Fibroblast of pulmonary artery (primary cell): ENCODE measurements at regions not wholly inside any gene's neighbourhood (a gene's known extent, or its start where the extent isn't known, plus 50 kb on each side); places are given as distances from the start of the nearest gene placed in this dataset.

Experiments used
- DNase-seq: peaks from one replicate; pipeline ENCODE4 v3.0.0-alpha.2; 2010; ENCODE audit warnings: low read depth
- H3K4me3 ChIP-seq: replicated peaks from 2 replicates; pipeline ENCODE4 v1.5.1; 2011; ENCODE audit warnings: low read depth, mild to moderate bottlenecking, control low read depth, low read length, moderate library complexity
- CTCF ChIP-seq: IDR thresholded peaks from 2 replicates; pipeline ENCODE4 v1.5.1; 2011; ENCODE audit warnings: mild to moderate bottlenecking, control low read depth, low read length, inconsistent platforms; ENCODE audit errors: missing control alignments

GRCh38 chr3:124351430-124352148 lies 359.7 kb upstream of the ROPN1 start:
- peak; percentile 77 for DNase-seq

GRCh38 chr3:124352149-124352539 lies 360.2 kb upstream of the ROPN1 start:
- no peak for DNase-seq
- no peak for TF ChIP-seq CTCF
- no peak overlapping the region for H3K4me3 ChIP-seq

More at GRCh38 chr3:124351430-124352148, 359.7 kb upstream of the ROPN1 start:
- TF ChIP-seq CTCF: peak; percentile 62
- H3K4me3 ChIP-seq: no peak overlapping the region

GRCh38 chr3:124353691-124354090 lies 361.8 kb upstream of the ROPN1 start:
- DNase-seq: no peak
- H3K4me3 ChIP-seq: no peak overlapping the region
- no peak for TF ChIP-seq CTCF

GRCh38 chr3:124354150-124354549 lies 362.2 kb upstream of the ROPN1 start:
- H3K4me3 ChIP-seq: no peak overlapping the region
- no peak for TF ChIP-seq CTCF
- no peak for DNase-seq

GRCh38 chr3:124358156-124358555 lies 366.2 kb upstream of the ROPN1 start:
- no peak for TF ChIP-seq CTCF
- no peak overlapping the region for H3K4me3 ChIP-seq
- no peak for DNase-seq

GRCh38 chr3:124360155-124360554 lies 368.2 kb upstream of the ROPN1 start:
- TF ChIP-seq CTCF: no peak
- DNase-seq: no peak
- H3K4me3 ChIP-seq: no peak overlapping the region

GRCh38 chr3:124360563-124360962 lies 368.6 kb upstream of the ROPN1 start:
- DNase-seq: no peak
- H3K4me3 ChIP-seq: no peak overlapping the region

More at GRCh38 chr3:124360563-124360962, 368.6 kb upstream of the ROPN1 start:
- TF ChIP-seq CTCF: no peak
